HEK293T (cell line): ENCODE measurements at regions not wholly inside any gene's neighbourhood (a gene's known extent, or its start where the extent isn't known, plus 50 kb on each side); places are given as distances from the start of the nearest gene placed in this dataset.

ENCODE experiments used
- CTCF ChIA-PET: fragments of 350-600 bp; formaldehyde crosslinking; extraction: SDS; loops from one replicate; lab custom pipeline; 2021; ENCODE audit warnings: antibody characterized with exemption, inconsistent platforms; lab: Yijun Ruan, JAX
- POLR2A ChIA-PET: fragments of 350-600 bp; formaldehyde crosslinking; extraction: SDS; loops from one replicate; lab custom pipeline; 2020; ENCODE audit warnings: antibody characterized with exemption, inconsistent platforms; lab: Yijun Ruan, JAX
- DNase-seq: peaks from one replicate; pipeline ENCODE4 v3.0.0; 2012; ENCODE audit warnings: mixed read lengths; ENCODE audit errors: extremely low spot score
- ARNT ChIP-seq: fragments of 450-650 bp; IDR thresholded peaks from 2 replicates; pipeline ENCODE4 v1.6.1; 2017; ENCODE audit warnings: mild to moderate bottlenecking
- BHLHE40 ChIP-seq: fragments of 450-650 bp; IDR thresholded peaks from 2 replicates; pipeline ENCODE4 v1.6.1; 2016; ENCODE audit warnings: mild to moderate bottlenecking, moderate library complexity, borderline replicate concordance
- CTBP1 ChIP-seq: fragments of 450-650 bp; IDR thresholded peaks from 2 replicates; pipeline ENCODE4 v1.6.1; 2016; ENCODE audit warnings: borderline replicate concordance
- ELF4 ChIP-seq: fragments of 450-650 bp; IDR thresholded peaks from 2 replicates; pipeline ENCODE4 v1.6.1; 2017; ENCODE audit warnings: antibody characterized with exemption
- FOXA1 ChIP-seq: fragments of 450-650 bp; IDR thresholded peaks from 2 replicates; pipeline ENCODE4 v1.6.1; 2016; ENCODE audit warnings: mild to moderate bottlenecking
- FOXK2 ChIP-seq: fragments of 450-650 bp; IDR thresholded peaks from 2 replicates; pipeline ENCODE4 v1.6.1; 2016; ENCODE audit warnings: mild to moderate bottlenecking
- FOXM1 ChIP-seq: fragments of 450-650 bp; IDR thresholded peaks from 2 replicates; pipeline ENCODE4 v1.6.1; 2017; ENCODE audit warnings: mild to moderate bottlenecking, borderline replicate concordance
- HDGF ChIP-seq: fragments of 450-650 bp; IDR thresholded peaks from 2 replicates; pipeline ENCODE4 v1.6.1; 2017; ENCODE audit warnings: antibody characterized with exemption, borderline replicate concordance
- L3MBTL2 ChIP-seq: fragments of 450-650 bp; conservative IDR thresholded peaks from 2 replicates; pipeline ENCODE4 v1.6.1; 2016; ENCODE audit warnings: mild to moderate bottlenecking
- LEF1 ChIP-seq: fragments of 450-650 bp; IDR thresholded peaks from 2 replicates; pipeline ENCODE4 v1.6.1; 2017; ENCODE audit warnings: mild to moderate bottlenecking, borderline replicate concordance
- NFRKB ChIP-seq: fragments of 450-650 bp; IDR thresholded peaks from 2 replicates; pipeline ENCODE4 v1.6.1; 2016; ENCODE audit warnings: mild to moderate bottlenecking, moderate library complexity
- PKNOX1 ChIP-seq: fragments of 450-650 bp; IDR thresholded peaks from 2 replicates; pipeline ENCODE4 v1.6.1; 2016
- SP1 ChIP-seq: fragments of 450-650 bp; IDR thresholded peaks from 2 replicates; pipeline ENCODE4 v1.6.1; 2017
- SUZ12 ChIP-seq: fragments of 450-650 bp; IDR thresholded peaks from 2 replicates; pipeline ENCODE4 v1.6.1; 2016; ENCODE audit warnings: mild to moderate bottlenecking
- TARDBP ChIP-seq: fragments of 450-650 bp; IDR thresholded peaks from 2 replicates; pipeline ENCODE4 v1.6.1; 2016
- ZNF384 ChIP-seq: fragments of 450-650 bp; IDR thresholded peaks from 2 replicates; pipeline ENCODE4 v1.6.1; 2016

GRCh38 chr10:10819206-10819856, 198.3 kb upstream of the CELF2 start:
- ChIA-PET POLR2A (no interaction called here), CTCF (no interaction called here)
- no peak for DNase-seq
- TF ChIP-seq SP1: no peak
- no peak for TF ChIP-seq FOXA1
- TF ChIP-seq SUZ12: no peak
- TF ChIP-seq TARDBP: no peak
- TF ChIP-seq LEF1: no peak
- no peak for TF ChIP-seq FOXM1
- no peak for TF ChIP-seq ARNT
- no peak for TF ChIP-seq FOXK2
- TF ChIP-seq NFRKB: no peak
- no peak for TF ChIP-seq ELF4
- TF ChIP-seq HDGF: no peak
- TF ChIP-seq ZNF384: no peak
- no peak for TF ChIP-seq L3MBTL2
- no peak for TF ChIP-seq CTBP1

GRCh38 chr10:10821926-10822325, 195.7 kb upstream of the CELF2 start:
- ChIA-PET POLR2A (no interaction called here), CTCF (no interaction called here)
- no peak for DNase-seq
- no peak for TF ChIP-seq NFRKB
- no peak for TF ChIP-seq SUZ12
- TF ChIP-seq LEF1: no peak
- no peak for TF ChIP-seq FOXA1
- no peak for TF ChIP-seq HDGF
- no peak for TF ChIP-seq ELF4

- POLR2A ChIA-PET: no interaction called here
- TF ChIP-seq L3MBTL2: no peak
- no peak for TF ChIP-seq ZNF384
- TF ChIP-seq FOXA1: no peak
- CTCF ChIA-PET: interaction anchor here (0.6 kb wide), 1 partner anchor 41 kb away, joined by 4 read pairs; no protein-coding TSS in a partner anchor
- no peak for DNase-seq
Measured at GRCh38 chr10:10824591-10825148, 193.0 kb upstream of the CELF2 start.

GRCh38 chr10:10826125-10826524, 191.5 kb upstream of the CELF2 start:
- DNase-seq: no peak
- no peak for TF ChIP-seq LEF1
- no peak for TF ChIP-seq TARDBP
- no peak for TF ChIP-seq L3MBTL2
- no peak for TF ChIP-seq ARNT
- no peak for TF ChIP-seq ZNF384
- no peak for TF ChIP-seq CTBP1
- TF ChIP-seq NFRKB: no peak
- no peak for TF ChIP-seq PKNOX1
- no peak for TF ChIP-seq HDGF
- TF ChIP-seq ELF4: no peak
- TF ChIP-seq SP1: no peak
- no peak for TF ChIP-seq FOXM1
- no peak for TF ChIP-seq SUZ12
- no peak for TF ChIP-seq BHLHE40
- TF ChIP-seq FOXK2: no peak
- no peak for TF ChIP-seq FOXA1
- POLR2A ChIA-PET: no interaction called here
- CTCF ChIA-PET: no interaction called here

- ChIA-PET CTCF (no interaction called here), POLR2A (no interaction called here)
- no peak for DNase-seq
- no peak for TF ChIP-seq FOXM1
- no peak for TF ChIP-seq LEF1
- no peak for TF ChIP-seq TARDBP
- TF ChIP-seq ARNT: no peak
- TF ChIP-seq BHLHE40: no peak
- no peak for TF ChIP-seq SP1
- no peak for TF ChIP-seq FOXA1
- TF ChIP-seq ELF4: no peak
- no peak for TF ChIP-seq SUZ12
- no peak for TF ChIP-seq NFRKB
Measured at GRCh38 chr10:10828623-10829022, 189.0 kb upstream of the CELF2 start.

GRCh38 chr10:10829576-10829975, 188.1 kb upstream of the CELF2 start:
- no peak for TF ChIP-seq L3MBTL2
- no peak for TF ChIP-seq PKNOX1
- no peak for TF ChIP-seq TARDBP
- no peak for TF ChIP-seq SUZ12
- no peak for TF ChIP-seq ZNF384
- no peak for TF ChIP-seq ELF4
- no peak for TF ChIP-seq HDGF
- TF ChIP-seq CTBP1: no peak
- TF ChIP-seq NFRKB: no peak
- no peak for TF ChIP-seq FOXM1
- no peak for TF ChIP-seq BHLHE40
- no peak for TF ChIP-seq FOXK2
- TF ChIP-seq FOXA1: no peak
- no peak for TF ChIP-seq SP1
- TF ChIP-seq LEF1: no peak
- DNase-seq: no peak
- POLR2A ChIA-PET: no interaction called here
- CTCF ChIA-PET: interaction anchor here (0.6 kb wide), 1 partner anchor 17 kb away, joined by 3 read pairs; no protein-coding TSS in a partner anchor

GRCh38 chr10:10830293-10830986, 187.2 kb upstream of the CELF2 start:
- no peak for DNase-seq

More at GRCh38 chr10:10830293-10830986, 187.2 kb upstream of the CELF2 start:
- no peak for TF ChIP-seq FOXA1
- no peak for TF ChIP-seq SUZ12
- TF ChIP-seq ZNF384: no peak
- no peak for TF ChIP-seq HDGF
- TF ChIP-seq LEF1: no peak
- no peak for TF ChIP-seq ARNT
- TF ChIP-seq TARDBP: no peak
- TF ChIP-seq FOXM1: no peak
- TF ChIP-seq BHLHE40: no peak
- TF ChIP-seq ELF4: no peak
- no peak for TF ChIP-seq FOXK2
- TF ChIP-seq SP1: no peak
- TF ChIP-seq L3MBTL2: no peak
- no peak for TF ChIP-seq NFRKB
- no peak for TF ChIP-seq CTBP1
- TF ChIP-seq PKNOX1: no peak
- CTCF ChIA-PET: interaction anchor here (0.6 kb wide), 1 partner anchor 16 kb away, joined by 3 read pairs; no protein-coding TSS in a partner anchor
- POLR2A ChIA-PET: no interaction called here
